ENCODE measurements at regions not wholly inside any gene's neighbourhood (a gene's known extent, or its start where the extent isn't known, plus 50 kb on each side); places are given as distances from the start of the nearest gene placed in this dataset.

DNA sequence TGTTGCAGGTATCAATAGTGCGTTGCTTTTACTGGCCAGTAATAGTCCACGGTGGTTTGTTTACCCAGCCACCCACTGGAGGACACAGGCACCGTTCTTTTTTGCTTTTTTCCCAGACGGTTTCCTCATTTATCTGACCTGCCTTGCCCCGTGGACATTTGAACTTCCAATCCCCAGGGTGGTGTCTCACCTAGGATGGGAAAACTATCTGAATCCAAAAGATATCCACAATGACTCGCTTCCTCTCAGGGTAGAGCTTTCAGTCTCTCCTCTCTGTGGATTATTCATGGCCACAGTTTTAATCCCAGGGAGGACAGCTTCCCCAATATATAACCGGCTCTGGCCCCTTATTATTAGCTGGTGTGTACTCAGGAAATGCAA lies 170.8 kb downstream of the FOXO1 start:
- Mint-ChIP-seq H3K27me3 (ENCODE audit: unreplicated experiment) (no peaks in the 10 kb centered on the region), H3K36me3 (ENCODE audit: insufficient read depth, unreplicated experiment) (no peaks in the 10 kb centered on the region), H3K4me1 (ENCODE audit: low read depth, unreplicated experiment) (no peaks in the 10 kb centered on the region), H3K27ac (ENCODE audit: unreplicated experiment) (no peak overlapping the region), H3K9me3 (ENCODE audit: low read depth, unreplicated experiment) (no peaks in the 10 kb centered on the region), H3K4me3 (ENCODE audit: low read depth, unreplicated experiment) (no peak overlapping the region)
- no TSS peak for BruUV-seq (replicated peaks)
- DNase-seq: no peak
- TF ChIP-seq, protein P1, sequence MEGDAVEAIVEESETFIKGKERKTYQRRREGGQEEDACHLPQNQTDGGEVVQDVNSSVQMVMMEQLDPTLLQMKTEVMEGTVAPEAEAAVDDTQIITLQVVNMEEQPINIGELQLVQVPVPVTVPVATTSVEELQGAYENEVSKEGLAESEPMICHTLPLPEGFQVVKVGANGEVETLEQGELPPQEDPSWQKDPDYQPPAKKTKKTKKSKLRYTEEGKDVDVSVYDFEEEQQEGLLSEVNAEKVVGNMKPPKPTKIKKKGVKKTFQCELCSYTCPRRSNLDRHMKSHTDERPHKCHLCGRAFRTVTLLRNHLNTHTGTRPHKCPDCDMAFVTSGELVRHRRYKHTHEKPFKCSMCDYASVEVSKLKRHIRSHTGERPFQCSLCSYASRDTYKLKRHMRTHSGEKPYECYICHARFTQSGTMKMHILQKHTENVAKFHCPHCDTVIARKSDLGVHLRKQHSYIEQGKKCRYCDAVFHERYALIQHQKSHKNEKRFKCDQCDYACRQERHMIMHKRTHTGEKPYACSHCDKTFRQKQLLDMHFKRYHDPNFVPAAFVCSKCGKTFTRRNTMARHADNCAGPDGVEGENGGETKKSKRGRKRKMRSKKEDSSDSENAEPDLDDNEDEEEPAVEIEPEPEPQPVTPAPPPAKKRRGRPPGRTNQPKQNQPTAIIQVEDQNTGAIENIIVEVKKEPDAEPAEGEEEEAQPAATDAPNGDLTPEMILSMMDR (IDR thresholded peaks at IDR 0.05; ENCODE audit: unreplicated experiment): no peak
- CTCF ChIA-PET: no interaction called here
- intact Hi-C loops (cut with micrococcal nuclease; ENCODE audit: unreplicated experiment): no loop called here

DNA sequence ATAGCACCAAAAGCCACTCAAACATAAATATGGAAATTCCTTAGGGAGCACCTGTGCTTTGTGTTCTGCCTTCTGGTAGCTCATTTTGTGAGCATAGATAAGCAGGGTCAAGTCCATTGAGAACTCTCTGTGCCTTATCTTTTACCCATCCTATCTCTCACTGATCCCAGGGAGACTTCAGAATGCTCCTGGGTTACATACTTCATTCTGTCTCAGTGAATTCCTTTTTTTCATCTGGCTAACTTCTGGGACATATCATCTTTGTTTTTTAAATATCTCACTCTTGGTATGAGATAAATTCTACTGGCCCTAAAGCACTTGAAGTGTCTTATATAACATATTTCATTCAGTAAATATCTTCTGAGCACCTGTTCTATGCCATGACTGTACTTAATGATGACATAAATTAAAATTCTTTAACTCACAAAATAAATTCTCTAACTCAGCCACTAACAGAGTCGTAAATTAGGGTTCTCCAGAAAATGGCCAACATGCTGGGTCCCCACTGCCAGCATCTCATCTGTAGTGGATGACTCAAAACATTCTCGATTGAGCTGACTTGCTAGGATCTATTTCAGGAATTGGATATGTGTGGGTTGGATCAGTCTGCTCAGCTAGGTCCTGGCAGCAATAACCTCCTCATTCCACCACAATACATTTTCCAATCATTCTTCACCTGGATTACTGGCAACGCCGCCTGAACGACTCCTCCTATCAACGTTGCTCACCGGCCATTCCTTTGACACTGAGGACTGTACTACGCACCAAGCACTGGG lies 170.2 kb downstream of the FOXO1 start:
- Mint-ChIP-seq H3K4me3 (ENCODE audit: low read depth, unreplicated experiment) (no peak overlapping the region), H3K4me1 (ENCODE audit: low read depth, unreplicated experiment) (no peaks in the 10 kb centered on the region), H3K9me3 (ENCODE audit: low read depth, unreplicated experiment) (no peaks in the 10 kb centered on the region), H3K27me3 (ENCODE audit: unreplicated experiment) (no peaks in the 10 kb centered on the region), H3K36me3 (ENCODE audit: insufficient read depth, unreplicated experiment) (no peaks in the 10 kb centered on the region), H3K27ac (ENCODE audit: unreplicated experiment) (no peak overlapping the region)
- BruUV-seq (replicated peaks): no TSS peak
- no peak for DNase-seq
- TF ChIP-seq, protein P1 (IDR thresholded peaks at IDR 0.05; ENCODE audit: unreplicated experiment): no peak
- intact Hi-C loops (cut with micrococcal nuclease; ENCODE audit: unreplicated experiment): no loop called here
- CTCF ChIA-PET: no interaction called here

DNA sequence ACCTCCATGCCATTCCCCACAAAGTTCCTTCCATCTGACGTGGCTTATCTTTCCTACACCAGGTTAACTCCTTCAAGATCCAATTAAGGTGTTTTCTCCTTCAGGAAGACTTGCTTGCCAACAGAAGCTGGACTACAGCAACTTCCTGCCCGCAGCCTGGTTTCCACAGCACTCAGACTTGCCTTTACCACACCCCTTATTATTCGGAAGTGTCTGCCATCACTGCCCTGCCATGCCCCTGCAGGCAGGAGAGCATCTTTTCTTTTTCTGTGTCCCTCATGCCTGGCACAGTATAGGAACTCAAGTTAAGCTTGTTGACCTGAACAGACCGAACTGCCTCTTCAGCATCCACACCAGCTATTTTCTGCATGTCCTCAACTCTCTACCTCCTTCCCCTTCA lies 168.0 kb downstream of the FOXO1 start:
- TF ChIP-seq, protein P1 (IDR thresholded peaks at IDR 0.05; ENCODE audit: unreplicated experiment): no peak
- no peak overlapping the region for H3K4me3 Mint-ChIP-seq (ENCODE audit: low read depth, unreplicated experiment)
- DNase-seq: no peak
- H3K27ac Mint-ChIP-seq (ENCODE audit: unreplicated experiment): no peak overlapping the region
- no peaks in the 10 kb centered on the region for H3K27me3 Mint-ChIP-seq (ENCODE audit: unreplicated experiment)
- CTCF ChIA-PET: no interaction called here
- H3K9me3 Mint-ChIP-seq (ENCODE audit: low read depth, unreplicated experiment): no peaks in the 10 kb centered on the region
- H3K36me3 Mint-ChIP-seq (ENCODE audit: insufficient read depth, unreplicated experiment): no peaks in the 10 kb centered on the region
- H3K4me1 Mint-ChIP-seq (ENCODE audit: low read depth, unreplicated experiment): no peaks in the 10 kb centered on the region
- BruUV-seq (replicated peaks): no TSS peak
- intact Hi-C loops (cut with micrococcal nuclease; ENCODE audit: unreplicated experiment): no loop called here

DNA sequence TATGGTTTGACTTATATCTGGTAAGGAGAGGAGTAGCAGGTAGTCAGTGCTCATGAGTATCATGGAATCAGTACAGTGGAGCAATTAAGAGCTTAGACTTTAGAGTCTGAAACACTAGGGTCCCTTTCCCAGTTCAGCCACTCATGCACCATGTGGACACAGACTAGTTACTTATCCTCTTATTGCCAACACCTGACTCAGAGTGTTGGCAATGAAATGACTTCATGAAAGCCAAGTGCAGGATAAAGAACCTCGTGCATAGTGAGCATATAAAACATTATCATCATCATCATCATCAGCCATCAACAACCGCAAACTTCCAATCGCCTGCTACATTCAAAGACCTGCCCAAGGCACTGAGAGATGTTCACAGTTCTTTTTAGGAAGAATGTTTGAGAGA lies 164.2 kb downstream of the FOXO1 start:
- Mint-ChIP-seq H3K9me3 (ENCODE audit: low read depth, unreplicated experiment) (no peaks in the 10 kb centered on the region), H3K36me3 (ENCODE audit: insufficient read depth, unreplicated experiment) (no peaks in the 10 kb centered on the region), H3K27ac (ENCODE audit: unreplicated experiment) (no peak overlapping the region), H3K4me3 (ENCODE audit: low read depth, unreplicated experiment) (no peak overlapping the region), H3K4me1 (ENCODE audit: low read depth, unreplicated experiment) (no peaks in the 10 kb centered on the region), H3K27me3 (ENCODE audit: unreplicated experiment) (no peaks in the 10 kb centered on the region)
- BruUV-seq (replicated peaks): no TSS peak
- CTCF ChIA-PET: no interaction called here
- no peak for DNase-seq
- TF ChIP-seq, protein P1 (IDR thresholded peaks at IDR 0.05; ENCODE audit: unreplicated experiment): no peak
- intact Hi-C loops (cut with micrococcal nuclease; ENCODE audit: unreplicated experiment): no loop called here

Measured in Calu3 (cell line).